BLaER1 (cell line): ENCODE measurements at regions not wholly inside any gene's neighbourhood (a gene's known extent, or its start where the extent isn't known, plus 50 kb on each side); places are given as distances from the start of the nearest gene placed in this dataset.
"Not testable (repeated sequence)": the region's sequence is repeated elsewhere in the genome, so short reads cannot be mapped to it uniquely, and the experiment has no call there.

ENCODE experiments used
- H3K27ac ChIP-seq: shearing (Covaris generic); formaldehyde crosslinking; 2 replicates; pipeline ENCODE4 v1.8.1; 2022
- H3K27me3 ChIP-seq: shearing (Covaris generic); formaldehyde crosslinking; 2 replicates; pipeline ENCODE4 v1.8.1; 2022
- H3K36me3 ChIP-seq: shearing (Covaris generic); formaldehyde crosslinking; 2 replicates; pipeline ENCODE4 v1.8.1; 2022
- H3K4me1 ChIP-seq: shearing (Covaris generic); formaldehyde crosslinking; 2 replicates; pipeline ENCODE4 v1.8.1; 2022
- H3K4me2 ChIP-seq: shearing (Covaris generic); formaldehyde crosslinking; 2 replicates; pipeline ENCODE4 v1.8.1; 2022
- H3K4me3 ChIP-seq: shearing (Covaris generic); formaldehyde crosslinking; 2 replicates; pipeline ENCODE4 v1.8.1; 2022
- H3K9ac ChIP-seq: shearing (Covaris generic); formaldehyde crosslinking; 2 replicates; pipeline ENCODE4 v1.8.1; 2022
- H3K9me3 ChIP-seq: shearing (Covaris generic); formaldehyde crosslinking; 2 replicates; pipeline ENCODE4 v1.8.1; 2022
- H4K20me1 ChIP-seq: shearing (Covaris generic); formaldehyde crosslinking; 2 replicates; pipeline ENCODE4 v1.8.1; 2022
- Cebpa-rat ChIP-seq: shearing (Covaris generic); IDR thresholded peaks from 2 replicates; pipeline ENCODE4 v1.8.1; 2022

- H3K36me3 ChIP-seq: no peaks in the 10 kb centered on the region
- H3K27me3 ChIP-seq: no peaks in the 10 kb centered on the region
- H3K4me1 ChIP-seq: no peaks in the 10 kb centered on the region
- no peaks in the 10 kb centered on the region for H3K9me3 ChIP-seq
- H3K27ac ChIP-seq: no peak overlapping the region
- TF ChIP-seq Cebpa-rat: no peak
- no peak overlapping the region for H3K9ac ChIP-seq
- no peak overlapping the region for H3K4me3 ChIP-seq
- no peak overlapping the region for H3K4me2 ChIP-seq
- H4K20me1 ChIP-seq: no peaks in the 10 kb centered on the region
These were observed 222.4 kb downstream of the ANTXR2 start for GRCh38 chr4:79850626-79851025.

DNA sequence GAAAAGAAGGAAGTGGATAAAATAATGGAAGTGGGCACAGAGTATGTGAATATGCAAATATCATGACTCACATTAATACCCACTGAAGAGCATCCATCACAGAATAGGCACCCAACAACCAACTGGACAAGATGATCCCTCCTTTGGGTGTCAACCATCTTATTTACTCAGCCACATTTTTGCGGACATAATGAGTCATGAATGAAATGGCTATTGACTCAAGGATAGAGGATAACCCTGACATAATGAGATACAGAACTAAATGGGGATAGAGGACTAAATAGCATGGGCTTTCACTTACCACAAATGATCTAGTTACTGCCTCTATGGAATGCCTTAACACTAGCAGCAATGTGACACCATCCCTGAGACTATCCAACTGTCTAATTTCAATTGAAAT is 224.7 kb downstream of the ANTXR2 start:
- TF ChIP-seq Cebpa-rat: no peak
- no peak overlapping the region for H3K9ac ChIP-seq
- H3K9me3 ChIP-seq: peaks cover 10% of the 10 kb centered on the region
- no peak overlapping the region for H3K4me2 ChIP-seq
- H3K27me3 ChIP-seq: no peaks in the 10 kb centered on the region
- H3K4me3 ChIP-seq: no peak overlapping the region
- no peaks in the 10 kb centered on the region for H3K36me3 ChIP-seq
- no peaks in the 10 kb centered on the region for H3K4me1 ChIP-seq
- no peaks in the 10 kb centered on the region for H4K20me1 ChIP-seq
- no peak overlapping the region for H3K27ac ChIP-seq

DNA sequence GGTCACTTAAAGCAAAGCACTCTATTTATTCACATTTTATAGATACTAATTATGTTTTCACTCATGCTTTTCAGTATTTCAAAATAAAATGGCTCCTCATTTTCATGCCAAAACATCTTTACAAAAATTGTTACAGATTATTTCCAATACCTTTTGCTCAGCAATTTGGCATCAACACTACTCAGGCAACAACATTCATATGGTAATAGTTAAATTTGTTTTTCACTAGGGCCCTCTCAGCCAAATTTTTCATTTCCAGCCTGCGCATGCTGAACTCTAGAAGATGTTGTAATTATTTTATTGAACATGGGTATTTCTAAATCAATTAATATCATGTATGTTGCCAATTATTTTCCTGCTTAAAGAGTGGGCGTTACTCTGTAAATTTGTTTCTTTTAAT is 225.6 kb downstream of the ANTXR2 start:
- TF ChIP-seq Cebpa-rat: no peak
- H3K4me3 ChIP-seq: no peak overlapping the region
- H3K4me1 ChIP-seq: no peaks in the 10 kb centered on the region
- H4K20me1 ChIP-seq: no peaks in the 10 kb centered on the region
- H3K9ac ChIP-seq: no peak overlapping the region
- no peaks in the 10 kb centered on the region for H3K27me3 ChIP-seq
- H3K4me2 ChIP-seq: no peak overlapping the region
- H3K27ac ChIP-seq: no peak overlapping the region
- H3K9me3 ChIP-seq: peaks cover 17% of the 10 kb centered on the region
- H3K36me3 ChIP-seq: no peaks in the 10 kb centered on the region

GRCh38 chr4:79842162-79842561 is 230.9 kb downstream of the ANTXR2 start:
- TF ChIP-seq Cebpa-rat: no peak
- Histone ChIP-seq H3K27me3 (no peaks in the 10 kb centered on the region), H4K20me1 (no peaks in the 10 kb centered on the region), H3K9ac (no peak overlapping the region), H3K9me3 (peaks cover 22% of the 10 kb centered on the region), H3K27ac (no peak overlapping the region), H3K4me2 (no peak overlapping the region), H3K4me3 (no peak overlapping the region), H3K4me1 (no peaks in the 10 kb centered on the region), H3K36me3 (no peaks in the 10 kb centered on the region)

- Histone ChIP-seq H3K4me3 (no peak overlapping the region), H3K9ac (no peak overlapping the region), H3K27ac (no peak overlapping the region), H3K4me1 (no peaks in the 10 kb centered on the region), H3K4me2 (no peak overlapping the region), H3K27me3 (no peaks in the 10 kb centered on the region), H3K36me3 (no peaks in the 10 kb centered on the region), H3K9me3 (no peaks in the 10 kb centered on the region), H4K20me1 (no peaks in the 10 kb centered on the region)
- TF ChIP-seq Cebpa-rat: no peak
These were observed 239.2 kb downstream of the ANTXR2 start for GRCh38 chr4:79833857-79834256.

DNA sequence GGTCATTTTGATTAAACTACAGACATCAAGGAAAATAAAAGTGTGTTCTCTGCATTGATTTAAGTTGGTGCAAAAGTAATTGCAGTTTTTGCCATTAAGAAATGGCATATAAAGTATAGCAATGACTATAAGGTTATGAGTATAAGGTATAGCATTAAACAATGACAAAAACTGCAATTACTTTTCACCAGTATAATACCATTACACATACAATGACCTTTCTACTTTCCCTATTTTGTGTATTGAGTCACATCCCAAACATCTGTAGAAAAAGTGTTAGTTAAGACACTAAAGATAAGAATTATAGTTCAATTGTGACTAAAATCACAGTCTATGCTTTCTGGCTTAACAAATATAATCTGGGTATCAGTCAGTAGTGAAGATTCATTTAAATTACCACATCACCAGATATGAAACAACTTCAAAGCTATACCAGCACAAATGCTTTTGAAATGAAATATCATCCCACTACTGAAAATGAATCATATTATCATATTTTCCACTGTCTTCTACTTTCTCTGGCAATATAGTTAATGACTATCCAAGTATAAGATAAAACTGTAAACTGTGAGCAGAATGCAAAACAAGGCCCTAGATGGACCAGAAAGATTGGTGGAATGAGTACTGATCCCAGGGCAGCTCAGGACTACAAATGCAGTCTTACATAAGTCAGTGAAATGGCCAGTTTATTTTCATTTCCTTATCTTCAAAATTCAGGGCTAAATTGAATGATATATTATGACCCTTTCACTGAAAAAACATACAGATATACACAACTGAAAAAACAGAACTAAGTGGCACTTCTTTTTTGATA is 241.1 kb downstream of the ANTXR2 start:
- no peak overlapping the region for H3K27ac ChIP-seq
- H3K36me3 ChIP-seq: no peaks in the 10 kb centered on the region
- no peak overlapping the region for H3K9ac ChIP-seq
- no peaks in the 10 kb centered on the region for H3K9me3 ChIP-seq
- no peak overlapping the region for H3K4me3 ChIP-seq
- H3K4me2 ChIP-seq: no peak overlapping the region
- H3K27me3 ChIP-seq: no peaks in the 10 kb centered on the region
- H3K4me1 ChIP-seq: no peaks in the 10 kb centered on the region
- no peak for TF ChIP-seq Cebpa-rat
- no peaks in the 10 kb centered on the region for H4K20me1 ChIP-seq

- Histone ChIP-seq H3K4me1 (no peaks in the 10 kb centered on the region), H3K9me3 (no peaks in the 10 kb centered on the region), H3K27me3 (no peaks in the 10 kb centered on the region), H3K4me2 (no peak overlapping the region), H4K20me1 (no peaks in the 10 kb centered on the region), H3K36me3 (no peaks in the 10 kb centered on the region), H3K4me3 (no peak overlapping the region), H3K27ac (no peak overlapping the region), H3K9ac (no peak overlapping the region)
- no peak for TF ChIP-seq Cebpa-rat
These were observed 241.9 kb downstream of the ANTXR2 start for GRCh38 chr4:79831119-79831528.

DNA sequence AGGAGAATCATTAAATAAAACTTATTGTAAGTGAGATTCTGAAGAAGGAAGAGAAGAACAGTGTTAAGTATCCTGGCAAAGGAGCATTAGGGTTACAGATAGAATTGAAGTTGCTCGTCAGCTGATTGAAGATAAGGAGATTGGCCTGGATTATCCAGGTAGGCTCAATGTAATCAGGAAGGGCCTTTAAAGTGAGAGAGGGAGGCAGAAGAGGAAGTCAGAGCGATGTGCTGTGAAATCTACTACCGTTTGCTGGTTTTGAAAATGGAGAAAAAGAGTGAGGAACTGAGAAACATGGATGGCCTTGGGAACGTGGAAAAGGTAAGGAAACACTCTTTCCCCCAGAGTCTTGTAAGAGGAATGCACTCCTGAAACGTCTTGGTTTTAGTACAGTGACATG is 245.7 kb downstream of the ANTXR2 start:
- no peaks in the 10 kb centered on the region for H3K27me3 ChIP-seq
- TF ChIP-seq Cebpa-rat: no peak
- no peak overlapping the region for H3K27ac ChIP-seq
- H3K4me1 ChIP-seq: no peaks in the 10 kb centered on the region
- H3K9me3 ChIP-seq: no peaks in the 10 kb centered on the region
- no peaks in the 10 kb centered on the region for H4K20me1 ChIP-seq
- no peaks in the 10 kb centered on the region for H3K36me3 ChIP-seq
- H3K4me2 ChIP-seq: no peak overlapping the region
- H3K9ac ChIP-seq: no peak overlapping the region
- H3K4me3 ChIP-seq: no peak overlapping the region

- no peak overlapping the region for H3K27ac ChIP-seq
- no peaks in the 10 kb centered on the region for H3K9me3 ChIP-seq
- no peak overlapping the region for H3K9ac ChIP-seq
- H3K4me1 ChIP-seq: no peaks in the 10 kb centered on the region
- TF ChIP-seq Cebpa-rat: no peak
- H3K27me3 ChIP-seq: no peaks in the 10 kb centered on the region
- H4K20me1 ChIP-seq: no peaks in the 10 kb centered on the region
- H3K4me2 ChIP-seq: no peak overlapping the region
- H3K36me3 ChIP-seq: no peaks in the 10 kb centered on the region
- no peak overlapping the region for H3K4me3 ChIP-seq
These were observed 249.8 kb downstream of the ANTXR2 start for GRCh38 chr4:79823148-79823763.

- no peak for TF ChIP-seq Cebpa-rat
These were observed 252.6 kb downstream of the ANTXR2 start for GRCh38 chr4:79820427-79820826.

DNA sequence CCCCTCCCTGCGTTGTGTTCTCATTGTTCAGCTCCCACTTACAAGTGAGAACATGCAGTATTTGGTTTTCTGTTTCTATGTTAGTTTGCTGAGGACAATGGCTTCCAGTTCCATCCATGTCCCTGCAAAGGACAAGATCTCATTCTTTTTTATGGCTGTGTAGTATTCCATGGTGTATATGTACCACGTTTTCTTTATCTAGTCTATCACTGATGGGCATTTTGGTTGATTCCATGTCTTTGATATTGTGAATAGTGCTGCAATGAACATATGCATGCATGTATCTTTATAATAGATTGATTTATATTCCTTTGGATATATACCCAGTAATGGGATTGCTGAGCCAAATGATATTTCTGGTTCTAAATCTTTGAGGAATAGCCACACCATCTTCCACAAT is 265.1 kb downstream of the ANTXR2 start:
- not testable (repeated sequence) for H3K9ac ChIP-seq, H3K9me3 ChIP-seq, H3K4me1 ChIP-seq, H3K27ac ChIP-seq, H3K4me3 ChIP-seq, H3K4me2 ChIP-seq, H3K27me3 ChIP-seq, H3K36me3 ChIP-seq, H4K20me1 ChIP-seq

More at GRCh38 chr4:79820427-79820826, 252.6 kb downstream of the ANTXR2 start:
- H3K27me3 ChIP-seq: no peaks in the 10 kb centered on the region
- H3K4me1 ChIP-seq: no peaks in the 10 kb centered on the region
- no peaks in the 10 kb centered on the region for H4K20me1 ChIP-seq
- H3K27ac ChIP-seq: no peak overlapping the region
- no peaks in the 10 kb centered on the region for H3K9me3 ChIP-seq
- no peaks in the 10 kb centered on the region for H3K36me3 ChIP-seq
- no peak overlapping the region for H3K9ac ChIP-seq
- H3K4me3 ChIP-seq: no peak overlapping the region
- no peak overlapping the region for H3K4me2 ChIP-seq
